ENCODE measurements at regions not wholly inside any gene's neighbourhood (a gene's known extent, or its start where the extent isn't known, plus 50 kb on each side); places are given as distances from the start of the nearest gene placed in this dataset.
A peak's percentile ranks its signal among the peaks of the same experiment; 100 is the strongest.

DNA sequence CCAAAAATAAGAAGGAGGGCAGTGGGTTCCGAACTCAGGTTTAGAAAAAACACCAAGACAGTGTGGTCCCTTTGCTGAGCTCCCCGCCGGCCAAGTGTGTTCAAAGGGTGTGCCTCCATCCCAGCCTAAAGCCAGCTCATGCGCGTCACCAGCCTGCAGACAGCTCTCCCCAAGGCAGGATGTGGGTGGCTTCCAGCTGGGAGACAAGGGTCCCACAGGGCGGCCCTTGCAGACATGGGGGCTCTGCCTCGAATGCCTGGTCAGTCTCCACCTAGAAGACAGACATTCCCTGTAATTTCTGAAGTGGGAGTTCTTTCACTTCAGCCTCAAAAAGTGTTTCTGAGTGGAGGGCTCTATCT is 135.8 kb upstream of the GPC1 start:
- Mint-ChIP-seq H3K4me1 (no peaks in the 10 kb centered on the region), H3K9me3 (no peaks in the 10 kb centered on the region), H3K4me3 (no peak overlapping the region), H3K36me3 (no peaks in the 10 kb centered on the region), H3K27me3 (peaks cover 14 to 18% of the 10 kb centered on the region in 2 donors), H3K27ac (peak overlapping the region in 1 of 7 donors; percentile 25)
- Histone ChIP-seq H3K27ac (ENCODE audit: low read depth, low read length) (no peak overlapping the region), H3K36me3 (ENCODE audit: insufficient read depth, low read length) (no peaks in the 10 kb centered on the region), H3K4me1 (ENCODE audit: insufficient read depth, low read length) (no peaks in the 10 kb centered on the region), H3K4me3 (ENCODE audit: low read length in 2 of 2) (no peak overlapping the region), H3K27me3 (ENCODE audit: insufficient read depth, low read length) (no peaks in the 10 kb centered on the region), H3K9me3 (ENCODE audit: control insufficient read depth in 1 of 2, low read length in 2 of 2) (no peaks in the 10 kb centered on the region)
- DNase-seq = no peak
- CTCF ChIA-PET (ENCODE audit: partially characterized antibody) = no interaction called here
- POLR2A ChIA-PET (ENCODE audit: partially characterized antibody) = no interaction called here
- intact Hi-C loops (cut with micrococcal nuclease) = loop anchor here (2.0 kb wide), 1 partner anchor 139 kb away; no protein-coding TSS in a partner anchor

DNA sequence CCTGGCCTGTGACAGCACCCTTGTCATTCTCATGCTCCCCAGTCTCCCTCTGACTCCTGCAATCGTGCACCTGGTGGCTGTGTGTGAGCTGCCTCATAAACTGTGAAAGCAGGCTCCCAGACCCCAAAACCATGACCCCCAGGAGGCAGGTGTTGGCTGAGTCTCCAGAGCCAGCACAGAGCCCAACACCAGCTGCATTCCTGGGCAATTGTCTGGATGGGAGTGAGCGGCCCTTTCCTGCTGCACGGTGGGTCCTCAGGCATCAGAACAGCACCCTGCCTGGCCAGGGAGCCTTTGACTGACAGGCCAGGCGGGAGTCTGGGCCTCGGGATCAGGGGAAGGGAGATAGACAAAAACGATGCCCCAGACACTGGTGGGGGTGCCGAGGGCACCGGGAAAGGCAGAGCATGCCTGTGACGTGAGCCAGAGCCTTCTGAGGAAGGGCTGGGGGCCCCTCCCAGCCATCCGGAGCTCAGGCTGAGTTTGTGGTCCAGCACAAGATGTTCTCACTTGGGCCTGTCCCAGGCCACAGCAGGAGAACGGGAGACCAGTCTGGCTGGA is 135.1 kb upstream of the GPC1 start:
- POLR2A ChIA-PET (ENCODE audit: partially characterized antibody) = no interaction called here
- no peak overlapping the region for H3K27ac ChIP-seq (ENCODE audit: low read depth, low read length)
- DNase-seq = no peak
- Mint-ChIP-seq H3K36me3 (no peaks in the 10 kb centered on the region), H3K4me1 (no peaks in the 10 kb centered on the region), H3K27ac (no peak overlapping the region), H3K27me3 (peaks cover 15 to 18% of the 10 kb centered on the region in 2 donors), H3K9me3 (no peaks in the 10 kb centered on the region), H3K4me3 (no peak overlapping the region)
- no peaks in the 10 kb centered on the region for H3K27me3 ChIP-seq (ENCODE audit: insufficient read depth, low read length)
- no peaks in the 10 kb centered on the region for H3K36me3 ChIP-seq (ENCODE audit: insufficient read depth, low read length)
- intact Hi-C loops (cut with micrococcal nuclease) = no loop called here
- CTCF ChIA-PET (ENCODE audit: partially characterized antibody) = no interaction called here
- H3K9me3 ChIP-seq (ENCODE audit: control insufficient read depth in 1 of 2, low read length in 2 of 2) = no peaks in the 10 kb centered on the region
- no peak overlapping the region for H3K4me3 ChIP-seq (ENCODE audit: low read length in 2 of 2)
- H3K4me1 ChIP-seq (ENCODE audit: insufficient read depth, low read length) = no peaks in the 10 kb centered on the region

DNA sequence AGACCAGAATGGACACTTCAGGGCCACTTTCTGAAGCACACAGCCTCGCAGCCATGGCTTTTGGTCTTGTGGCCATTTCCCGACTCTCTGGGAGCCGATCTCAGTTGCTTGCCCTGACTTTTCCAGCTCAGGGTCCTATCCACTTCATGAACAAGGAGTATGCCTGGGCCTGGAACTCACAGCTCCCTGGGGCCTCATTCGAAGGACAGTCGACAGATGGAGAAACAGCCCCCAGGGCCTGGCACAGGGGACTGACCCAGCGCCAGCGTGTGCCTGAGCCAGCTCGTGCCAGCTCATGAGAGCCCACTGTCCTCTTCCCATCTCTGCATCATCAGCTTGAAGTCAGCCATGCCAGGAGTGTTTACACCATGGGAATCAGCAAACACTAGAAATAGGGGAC is 134.6 kb upstream of the GPC1 start:
- Histone ChIP-seq H3K4me3 (ENCODE audit: low read length in 2 of 2) (no peak overlapping the region), H3K27ac (ENCODE audit: low read depth, low read length) (no peak overlapping the region), H3K4me1 (ENCODE audit: insufficient read depth, low read length) (no peaks in the 10 kb centered on the region), H3K9me3 (ENCODE audit: control insufficient read depth in 1 of 2, low read length in 2 of 2) (no peaks in the 10 kb centered on the region), H3K27me3 (ENCODE audit: insufficient read depth, low read length) (no peaks in the 10 kb centered on the region), H3K36me3 (ENCODE audit: insufficient read depth, low read length) (no peaks in the 10 kb centered on the region)
- no peak for DNase-seq
- POLR2A ChIA-PET (ENCODE audit: partially characterized antibody) = no interaction called here
- H3K27ac Mint-ChIP-seq = no peak overlapping the region
- H3K36me3 Mint-ChIP-seq = no peaks in the 10 kb centered on the region
- intact Hi-C loops (cut with micrococcal nuclease) = no loop called here
- no peaks in the 10 kb centered on the region for H3K9me3 Mint-ChIP-seq
- CTCF ChIA-PET (ENCODE audit: partially characterized antibody) = no interaction called here
- H3K4me3 Mint-ChIP-seq = no peak overlapping the region
- no peaks in the 10 kb centered on the region for H3K4me1 Mint-ChIP-seq
- H3K27me3 Mint-ChIP-seq = peaks cover 15 to 18% of the 10 kb centered on the region in 2 donors

- intact Hi-C loops (cut with micrococcal nuclease) = no loop called here
- H3K36me3 ChIP-seq (ENCODE audit: insufficient read depth, low read length) = no peaks in the 10 kb centered on the region
- POLR2A ChIA-PET (ENCODE audit: partially characterized antibody) = no interaction called here
- no peak overlapping the region for H3K27ac ChIP-seq (ENCODE audit: low read depth, low read length)
- Mint-ChIP-seq H3K27ac (no peak overlapping the region), H3K4me3 (no peak overlapping the region), H3K9me3 (no peaks in the 10 kb centered on the region), H3K4me1 (no peaks in the 10 kb centered on the region), H3K36me3 (no peaks in the 10 kb centered on the region), H3K27me3 (peaks cover 15 to 18% of the 10 kb centered on the region in 2 donors)
- no peak overlapping the region for H3K4me3 ChIP-seq (ENCODE audit: low read length in 2 of 2)
- H3K4me1 ChIP-seq (ENCODE audit: insufficient read depth, low read length) = no peaks in the 10 kb centered on the region
- H3K9me3 ChIP-seq (ENCODE audit: control insufficient read depth in 1 of 2, low read length in 2 of 2) = no peaks in the 10 kb centered on the region
- DNase-seq = no peak
- no peaks in the 10 kb centered on the region for H3K27me3 ChIP-seq (ENCODE audit: insufficient read depth, low read length)
- CTCF ChIA-PET (ENCODE audit: partially characterized antibody) = no interaction called here
Observed at GRCh38 chr2:240301256-240301795, 134.1 kb upstream of the GPC1 start.

- CTCF ChIA-PET (ENCODE audit: partially characterized antibody) = no interaction called here
- Histone ChIP-seq H3K27me3 (ENCODE audit: insufficient read depth, low read length) (no peaks in the 10 kb centered on the region), H3K4me3 (ENCODE audit: low read length in 2 of 2) (no peak overlapping the region), H3K4me1 (ENCODE audit: insufficient read depth, low read length) (no peaks in the 10 kb centered on the region), H3K36me3 (ENCODE audit: insufficient read depth, low read length) (no peaks in the 10 kb centered on the region), H3K27ac (ENCODE audit: low read depth, low read length) (no peak overlapping the region), H3K9me3 (ENCODE audit: control insufficient read depth in 1 of 2, low read length in 2 of 2) (no peaks in the 10 kb centered on the region)
- H3K27me3 Mint-ChIP-seq = peaks cover 14 to 18% of the 10 kb centered on the region in 2 donors
- POLR2A ChIA-PET (ENCODE audit: partially characterized antibody) = no interaction called here
- no peaks in the 10 kb centered on the region for H3K36me3 Mint-ChIP-seq
- H3K9me3 Mint-ChIP-seq = no peaks in the 10 kb centered on the region
- H3K4me1 Mint-ChIP-seq = no peaks in the 10 kb centered on the region
- H3K27ac Mint-ChIP-seq = no peak overlapping the region
- no peak for DNase-seq
- H3K4me3 Mint-ChIP-seq = no peak overlapping the region
- intact Hi-C loops (cut with micrococcal nuclease) = no loop called here
Observed at GRCh38 chr2:240302041-240302440, 133.4 kb upstream of the GPC1 start.

DNA sequence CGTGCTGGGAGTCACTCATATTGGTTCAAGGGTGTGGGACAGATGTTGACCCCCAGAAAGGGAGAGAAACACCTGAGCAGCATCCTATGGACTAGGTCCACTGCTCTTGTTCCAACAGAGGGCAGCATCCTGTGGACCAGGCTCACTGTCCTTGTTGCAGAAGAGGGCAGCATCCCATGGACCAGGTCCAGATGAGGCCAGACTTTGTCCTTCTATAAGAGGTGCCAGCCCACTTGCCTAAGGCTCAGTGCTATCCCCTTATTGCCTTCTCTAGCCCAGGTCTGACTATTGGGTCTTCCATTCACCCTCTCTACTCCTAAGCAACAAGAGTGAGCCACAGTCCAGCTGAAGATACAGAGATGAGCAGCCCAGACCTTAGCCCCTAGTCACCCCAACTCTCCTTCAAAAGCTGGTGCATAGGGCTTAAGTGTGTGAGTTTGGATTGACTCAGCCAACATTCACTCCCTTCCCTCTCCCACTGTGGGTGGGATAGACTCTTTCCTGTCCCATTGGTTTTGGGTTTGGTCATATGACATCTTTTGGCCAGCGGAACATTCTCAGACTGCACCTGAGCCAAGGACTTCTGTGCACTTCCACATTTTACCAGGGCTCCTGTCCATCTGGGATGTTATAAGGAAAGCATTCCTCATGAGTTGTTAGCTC is 132.4 kb upstream of the GPC1 start:
- Mint-ChIP-seq H3K27me3 (peaks cover 13 to 18% of the 10 kb centered on the region in 2 donors), H3K4me3 (no peak overlapping the region)
- no peak for DNase-seq

GRCh38 chr2:240303896-240304745 is 131.3 kb upstream of the GPC1 start:
- no peaks in the 10 kb centered on the region for H3K36me3 ChIP-seq (ENCODE audit: insufficient read depth, low read length)
- no peak overlapping the region for H3K4me3 Mint-ChIP-seq
- intact Hi-C loops (cut with micrococcal nuclease) = no loop called here
- no peaks in the 10 kb centered on the region for H3K4me1 ChIP-seq (ENCODE audit: insufficient read depth, low read length)
- no peak overlapping the region for H3K27ac Mint-ChIP-seq
- peaks cover 12 to 15% of the 10 kb centered on the region in 2 donors for H3K27me3 Mint-ChIP-seq
- ChIA-PET CTCF (ENCODE audit: partially characterized antibody) (no interaction called here), POLR2A (ENCODE audit: partially characterized antibody) (no interaction called here)
- H3K27me3 ChIP-seq (ENCODE audit: insufficient read depth, low read length) = no peaks in the 10 kb centered on the region
- H3K9me3 ChIP-seq (ENCODE audit: control insufficient read depth in 1 of 2, low read length in 2 of 2) = no peaks in the 10 kb centered on the region
- H3K36me3 Mint-ChIP-seq = no peaks in the 10 kb centered on the region
- no peak for DNase-seq
- H3K4me1 Mint-ChIP-seq = no peaks in the 10 kb centered on the region
- H3K4me3 ChIP-seq (ENCODE audit: low read length in 2 of 2) = no peak overlapping the region
- no peaks in the 10 kb centered on the region for H3K9me3 Mint-ChIP-seq
- H3K27ac ChIP-seq (ENCODE audit: low read depth, low read length) = no peak overlapping the region

More for the DNA sequence above, 132.4 kb upstream of the GPC1 start:
- Histone ChIP-seq H3K9me3 (ENCODE audit: control insufficient read depth in 1 of 2, low read length in 2 of 2) (no peaks in the 10 kb centered on the region), H3K4me1 (ENCODE audit: insufficient read depth, low read length) (no peaks in the 10 kb centered on the region), H3K27me3 (ENCODE audit: insufficient read depth, low read length) (no peaks in the 10 kb centered on the region), H3K36me3 (ENCODE audit: insufficient read depth, low read length) (no peaks in the 10 kb centered on the region), H3K4me3 (ENCODE audit: low read length in 2 of 2) (no peak overlapping the region), H3K27ac (ENCODE audit: low read depth, low read length) (no peak overlapping the region)
- ChIA-PET POLR2A (ENCODE audit: partially characterized antibody) (no interaction called here), CTCF (ENCODE audit: partially characterized antibody) (no interaction called here)
- Mint-ChIP-seq H3K9me3 (no peaks in the 10 kb centered on the region), H3K27ac (no peak overlapping the region), H3K4me1 (no peaks in the 10 kb centered on the region), H3K36me3 (no peaks in the 10 kb centered on the region)
- intact Hi-C loops (cut with micrococcal nuclease) = no loop called here

All from CD4-positive, alpha-beta memory T cell (primary cell).